DOHH2 (cell line): ENCODE measurements at regions not wholly inside any gene's neighbourhood (a gene's known extent, or its start where the extent isn't known, plus 50 kb on each side); places are given as distances from the start of the nearest gene placed in this dataset.

Experiments
- H3F3A ChIP-seq: fragments of 200-600 bp; sonication (generic), shearing (Covaris generic); 2 replicates; pipeline ENCODE4 v1.6.0; 2016; ENCODE audit warnings: antibody characterized with exemption, mild to moderate bottlenecking; ENCODE audit not compliant: control insufficient read depth, insufficient read depth
- H3K27ac ChIP-seq: fragments of 200-600 bp; sonication (generic); 2 replicates; pipeline ENCODE4 v1.5.1; 2014; ENCODE audit warnings: low read depth, mild to moderate bottlenecking, low read length, moderate library complexity
- H3K27me3 ChIP-seq: fragments of 200-600 bp; sonication (generic); 2 replicates; pipeline ENCODE4 v1.6.1; 2014; ENCODE audit warnings: mild to moderate bottlenecking, low read length, mixed read lengths; ENCODE audit not compliant: control insufficient read depth
- H3K36me3 ChIP-seq: fragments of 200-600 bp; sonication (generic); 2 replicates; pipeline ENCODE4 v1.6.1; 2014; ENCODE audit warnings: mild to moderate bottlenecking, low read length, moderate library complexity, mixed read lengths; ENCODE audit not compliant: control insufficient read depth
- H3K4me1 ChIP-seq: fragments of 200-600 bp; sonication (generic); 2 replicates; pipeline ENCODE4 v1.6.1; 2014; ENCODE audit warnings: mild to moderate bottlenecking, low read length, mixed read lengths; ENCODE audit not compliant: control insufficient read depth
- H3K4me2 ChIP-seq: fragments of 200-600 bp; sonication (generic); 2 replicates; pipeline ENCODE4 v1.6.0; 2014; ENCODE audit warnings: mild to moderate bottlenecking, low read length, moderate library complexity
- H3K4me3 ChIP-seq: fragments of 200-600 bp; sonication (generic); 2 replicates; pipeline ENCODE4 v1.5.1; 2014; ENCODE audit warnings: mild to moderate bottlenecking, low read length, mixed read lengths
- H3K79me2 ChIP-seq: fragments of 200-600 bp; sonication (generic); 2 replicates; pipeline ENCODE4 v1.6.1; 2014; ENCODE audit warnings: mild to moderate bottlenecking, low read length, mixed read lengths; ENCODE audit not compliant: control insufficient read depth
- H3K9me2 ChIP-seq: fragments of 200-600 bp; sonication (generic); replicated peaks from 2 replicates; pipeline ENCODE4 v1.6.1; 2014; ENCODE audit warnings: mild to moderate bottlenecking, low read length, mixed read lengths; ENCODE audit not compliant: control insufficient read depth
- H3K9me3 ChIP-seq: fragments of 200-600 bp; sonication (generic); 2 replicates; pipeline ENCODE4 v1.6.1; 2014; ENCODE audit warnings: antibody characterized with exemption, low read length, mixed read lengths; ENCODE audit not compliant: control insufficient read depth, insufficient read depth
- H4K20me1 ChIP-seq: fragments of 200-600 bp; sonication (generic); 2 replicates; pipeline ENCODE4 v1.6.0; 2014; ENCODE audit warnings: low read depth, mild to moderate bottlenecking, antibody characterized with exemption, low read length, moderate library complexity; ENCODE audit not compliant: control insufficient read depth, insufficient read depth
- CTCF ChIP-seq: fragments of 200-600 bp; sonication (generic); IDR thresholded peaks from one replicate; pipeline ENCODE4 v1.5.1; 2014; ENCODE audit warnings: antibody characterized with exemption, mild to moderate bottlenecking, low read depth, low read length; ENCODE audit not compliant: poor library complexity, severe bottlenecking
- EZH2phosphoT487 ChIP-seq: fragments of 200-600 bp; sonication (generic); IDR thresholded peaks from 2 replicates; pipeline ENCODE4 v1.6.1; 2017; ENCODE audit warnings: borderline replicate concordance, mild to moderate bottlenecking, antibody characterized with exemption, low read length, moderate library complexity, mixed read lengths

- Histone ChIP-seq H3K4me2 (no peak overlapping the region), H3K9me3 (no peaks in the 10 kb centered on the region), H3K27me3 (no peaks in the 10 kb centered on the region), H3K79me2 (no peaks in the 10 kb centered on the region), H3K27ac (no peak overlapping the region), H4K20me1 (no peaks in the 10 kb centered on the region), H3F3A (no peaks in the 10 kb centered on the region), H3K4me1 (no peaks in the 10 kb centered on the region), H3K4me3 (no peak overlapping the region), H3K36me3 (no peaks in the 10 kb centered on the region), H3K9me2 (no peaks in the 10 kb centered on the region)
- no peak for TF ChIP-seq CTCF
Measured at GRCh38 chr4:159639671-159640323, 536.9 kb downstream of the RAPGEF2 start.

- Histone ChIP-seq H3K9me3 (no peaks in the 10 kb centered on the region), H3K79me2 (no peaks in the 10 kb centered on the region), H3K4me3 (no peak overlapping the region), H3K27me3 (no peaks in the 10 kb centered on the region), H4K20me1 (no peaks in the 10 kb centered on the region), H3K27ac (no peak overlapping the region), H3K4me1 (no peaks in the 10 kb centered on the region), H3K9me2 (no peaks in the 10 kb centered on the region), H3F3A (no peaks in the 10 kb centered on the region), H3K36me3 (no peaks in the 10 kb centered on the region), H3K4me2 (no peak overlapping the region)
- no peak for TF ChIP-seq EZH2phosphoT487
- no peak for TF ChIP-seq CTCF
Measured at GRCh38 chr4:159649237-159649636, 546.4 kb downstream of the RAPGEF2 start.

GRCh38 chr4:159652871-159653270, 550.0 kb downstream of the RAPGEF2 start:
- Histone ChIP-seq H3K4me1 (no peaks in the 10 kb centered on the region), H3K9me2 (no peaks in the 10 kb centered on the region), H3K4me3 (no peak overlapping the region), H3K4me2 (no peak overlapping the region), H4K20me1 (no peaks in the 10 kb centered on the region), H3K9me3 (no peaks in the 10 kb centered on the region), H3F3A (no peaks in the 10 kb centered on the region), H3K27ac (no peak overlapping the region), H3K27me3 (no peaks in the 10 kb centered on the region), H3K36me3 (no peaks in the 10 kb centered on the region), H3K79me2 (no peaks in the 10 kb centered on the region)
- TF ChIP-seq EZH2phosphoT487 (no peak), CTCF (no peak)
